ENCODE measurements at regions not wholly inside any gene's neighbourhood (a gene's known extent, or its start where the extent isn't known, plus 50 kb on each side); places are given as distances from the start of the nearest gene placed in this dataset.

DNA sequence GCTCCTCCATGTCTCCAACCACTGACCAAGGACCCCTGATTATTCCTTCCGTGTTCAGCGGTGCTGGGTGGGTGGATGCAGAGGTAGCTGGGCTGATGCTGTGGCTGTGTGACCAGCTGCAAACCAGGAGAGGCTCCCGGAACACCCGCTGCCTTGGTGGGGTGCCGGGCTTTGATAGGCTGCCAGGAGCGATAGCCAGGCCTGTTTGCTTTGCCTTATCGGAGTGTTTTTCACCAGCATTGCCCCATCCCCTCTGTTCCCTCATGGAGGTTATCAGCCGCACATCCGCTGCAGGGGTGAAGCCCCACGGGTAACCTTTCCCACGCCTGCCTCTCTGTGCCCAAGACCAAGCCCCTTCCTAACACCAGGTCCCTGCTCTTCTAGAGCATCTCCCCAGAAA is 354.3 kb downstream of the C16orf95 start:
- no peak for DNase-seq (ENCODE audit: low read depth)
- H3K36me3 ChIP-seq (ENCODE audit: control insufficient read depth, insufficient read depth, low read length): no peaks in the 10 kb centered on the region
- TF ChIP-seq, protein P1, sequence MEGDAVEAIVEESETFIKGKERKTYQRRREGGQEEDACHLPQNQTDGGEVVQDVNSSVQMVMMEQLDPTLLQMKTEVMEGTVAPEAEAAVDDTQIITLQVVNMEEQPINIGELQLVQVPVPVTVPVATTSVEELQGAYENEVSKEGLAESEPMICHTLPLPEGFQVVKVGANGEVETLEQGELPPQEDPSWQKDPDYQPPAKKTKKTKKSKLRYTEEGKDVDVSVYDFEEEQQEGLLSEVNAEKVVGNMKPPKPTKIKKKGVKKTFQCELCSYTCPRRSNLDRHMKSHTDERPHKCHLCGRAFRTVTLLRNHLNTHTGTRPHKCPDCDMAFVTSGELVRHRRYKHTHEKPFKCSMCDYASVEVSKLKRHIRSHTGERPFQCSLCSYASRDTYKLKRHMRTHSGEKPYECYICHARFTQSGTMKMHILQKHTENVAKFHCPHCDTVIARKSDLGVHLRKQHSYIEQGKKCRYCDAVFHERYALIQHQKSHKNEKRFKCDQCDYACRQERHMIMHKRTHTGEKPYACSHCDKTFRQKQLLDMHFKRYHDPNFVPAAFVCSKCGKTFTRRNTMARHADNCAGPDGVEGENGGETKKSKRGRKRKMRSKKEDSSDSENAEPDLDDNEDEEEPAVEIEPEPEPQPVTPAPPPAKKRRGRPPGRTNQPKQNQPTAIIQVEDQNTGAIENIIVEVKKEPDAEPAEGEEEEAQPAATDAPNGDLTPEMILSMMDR (IDR thresholded peaks at IDR 0.05; ENCODE audit: insufficient read depth, low read length, severe bottlenecking): no peak
- no peaks in the 10 kb centered on the region for H3K27me3 ChIP-seq (ENCODE audit: control insufficient read depth, insufficient read depth, low read length)
- FAIRE-seq: no peak
- no peak overlapping the region for H3K4me3 ChIP-seq (ENCODE audit: low read depth, low read length)

DNA sequence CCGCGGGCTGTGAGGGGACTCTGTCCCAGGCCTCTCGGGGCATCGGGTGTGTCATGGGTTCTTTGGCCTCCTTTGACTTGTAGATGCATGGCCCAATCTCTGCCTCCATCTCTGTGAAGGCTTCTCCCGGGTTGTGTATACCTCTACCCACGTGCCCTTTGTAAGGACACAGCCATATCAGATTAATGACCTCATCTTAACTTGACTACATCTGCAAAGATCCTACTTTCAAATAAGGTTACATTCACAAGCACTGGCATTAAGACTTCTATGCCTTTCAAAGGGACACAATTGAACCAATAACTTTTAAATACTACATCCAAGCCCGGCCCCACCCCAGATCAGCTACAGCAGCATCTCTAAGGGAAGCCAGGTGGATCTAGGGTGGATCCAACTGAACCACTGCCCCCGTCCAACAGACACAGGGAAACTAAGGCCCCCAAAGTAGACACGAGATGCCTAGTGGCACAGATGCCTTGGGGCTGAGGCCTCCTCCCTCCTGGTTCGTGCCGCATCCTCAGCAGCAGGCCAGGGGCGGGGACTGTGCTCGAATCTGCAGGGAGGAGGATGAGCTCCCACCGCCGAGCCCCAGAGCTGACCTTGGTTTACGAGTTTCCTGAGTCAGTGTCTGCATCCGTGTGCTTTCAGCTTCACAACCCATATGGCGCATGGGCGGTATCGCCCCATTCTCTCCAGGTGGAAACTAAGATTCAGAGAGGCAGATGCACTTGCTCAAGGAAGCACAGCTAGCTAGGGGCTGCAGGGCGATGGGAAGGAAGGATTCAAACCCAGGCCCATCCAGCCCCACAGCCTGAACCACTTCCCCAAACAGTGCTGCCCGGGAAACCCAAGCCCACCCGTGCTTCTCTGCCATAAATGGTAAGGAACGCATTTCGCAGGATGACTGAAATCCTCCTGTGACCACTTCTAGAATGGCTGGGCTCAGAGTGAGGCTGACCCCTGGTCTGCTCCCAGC is 353.3 kb downstream of the C16orf95 start:
- H3K36me3 ChIP-seq (ENCODE audit: control insufficient read depth, insufficient read depth, low read length): no peaks in the 10 kb centered on the region
- FAIRE-seq (no peak), DNase-seq (ENCODE audit: low read depth) (no peak)
- no peak overlapping the region for H3K4me3 ChIP-seq (ENCODE audit: low read depth, low read length)
- TF ChIP-seq, protein P1 (IDR thresholded peaks at IDR 0.05; ENCODE audit: insufficient read depth, low read length, severe bottlenecking): no peak
- no peaks in the 10 kb centered on the region for H3K27me3 ChIP-seq (ENCODE audit: control insufficient read depth, insufficient read depth, low read length)

DNA sequence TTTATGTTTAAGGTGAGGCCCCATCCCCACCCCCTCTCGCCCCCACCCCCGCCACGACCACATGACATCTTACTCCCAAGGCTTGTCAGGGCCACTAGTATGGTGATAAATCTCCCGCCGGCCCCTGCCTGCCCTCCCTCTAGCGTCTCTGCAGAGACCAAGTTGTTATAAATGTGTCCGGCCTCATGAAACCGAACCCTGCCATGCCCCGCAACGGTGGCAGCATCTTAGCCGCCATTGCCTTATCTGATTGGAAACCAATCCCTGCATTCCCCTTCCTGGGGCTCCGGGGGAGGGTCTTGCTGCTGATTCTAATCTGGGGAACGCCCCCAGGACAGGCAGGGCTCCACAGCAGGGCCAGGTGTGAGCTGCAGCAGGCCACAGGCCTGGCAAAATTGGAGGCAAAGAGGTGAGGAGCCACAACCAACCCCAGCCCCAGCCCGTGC is 352.4 kb downstream of the C16orf95 start:
- no peak overlapping the region for H3K4me3 ChIP-seq (ENCODE audit: low read depth, low read length)
- H3K36me3 ChIP-seq (ENCODE audit: control insufficient read depth, insufficient read depth, low read length): no peaks in the 10 kb centered on the region
- DNase-seq (ENCODE audit: low read depth) (no peak), FAIRE-seq (no peak)
- TF ChIP-seq, protein P1 (IDR thresholded peaks at IDR 0.05; ENCODE audit: insufficient read depth, low read length, severe bottlenecking): no peak
- no peaks in the 10 kb centered on the region for H3K27me3 ChIP-seq (ENCODE audit: control insufficient read depth, insufficient read depth, low read length)

DNA sequence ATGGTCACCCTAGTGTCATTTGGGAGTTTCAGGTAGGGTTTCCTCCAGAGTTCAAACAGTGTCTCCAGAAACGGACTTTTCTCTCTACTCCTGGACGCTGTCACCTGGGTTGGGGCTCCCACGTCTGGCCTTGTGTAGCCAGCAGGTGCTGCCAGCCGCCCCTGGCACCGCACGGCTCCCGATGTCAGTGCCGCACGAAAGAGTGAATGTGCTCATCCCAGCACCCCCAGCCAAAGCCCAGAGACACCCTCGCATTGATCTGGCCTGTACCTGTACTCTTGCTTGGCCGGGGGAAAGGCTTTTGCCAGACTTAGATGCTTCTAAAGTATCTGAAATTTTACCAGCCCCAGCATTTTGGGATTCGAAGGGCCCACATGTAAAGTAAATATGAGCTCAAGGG is 351.9 kb downstream of the C16orf95 start:
- H3K27me3 ChIP-seq (ENCODE audit: control insufficient read depth, insufficient read depth, low read length): no peaks in the 10 kb centered on the region
- TF ChIP-seq, protein P1 (IDR thresholded peaks at IDR 0.05; ENCODE audit: insufficient read depth, low read length, severe bottlenecking): no peak
- no peaks in the 10 kb centered on the region for H3K36me3 ChIP-seq (ENCODE audit: control insufficient read depth, insufficient read depth, low read length)
- no peak for DNase-seq (ENCODE audit: low read depth)
- no peak overlapping the region for H3K4me3 ChIP-seq (ENCODE audit: low read depth, low read length)
- no peak for FAIRE-seq

DNA sequence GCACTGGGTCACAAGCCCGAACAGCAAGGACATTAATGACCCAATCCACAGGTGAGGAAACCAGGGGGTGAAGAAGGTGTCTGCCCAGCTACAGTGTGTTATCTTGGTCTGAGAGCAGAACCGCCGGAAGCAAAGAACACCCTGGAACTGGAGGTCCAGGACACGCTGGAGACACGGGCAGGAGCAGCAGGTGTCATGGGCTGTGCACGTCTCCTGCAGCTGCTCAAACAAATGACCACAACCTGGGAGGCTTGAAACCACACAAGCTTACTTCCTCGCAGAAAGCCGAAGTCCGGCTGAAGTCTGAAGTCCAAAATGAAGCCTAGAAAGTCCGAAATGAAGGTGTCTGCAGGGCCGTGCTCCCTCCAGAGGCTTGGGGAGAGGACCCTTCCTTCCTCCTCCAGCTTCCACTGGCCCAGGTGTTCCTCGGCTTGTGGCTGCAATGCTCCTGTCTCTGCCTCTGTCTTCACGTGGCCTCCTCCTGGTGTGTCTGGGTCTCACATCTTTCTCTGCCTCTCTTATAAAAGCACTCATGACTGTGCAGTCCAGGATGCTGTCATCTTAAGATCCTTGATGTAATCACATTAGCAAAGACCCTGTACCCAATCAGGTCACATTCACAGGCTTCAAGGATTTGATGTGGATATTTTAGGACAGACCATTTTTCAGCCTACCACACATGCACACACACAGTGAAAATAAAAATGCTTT is 351.2 kb downstream of the C16orf95 start:
- TF ChIP-seq, protein P1 (IDR thresholded peaks at IDR 0.05; ENCODE audit: insufficient read depth, low read length, severe bottlenecking): no peak
- DNase-seq (ENCODE audit: low read depth) (no peak), FAIRE-seq (no peak)
- no peaks in the 10 kb centered on the region for H3K27me3 ChIP-seq (ENCODE audit: control insufficient read depth, insufficient read depth, low read length)
- no peak overlapping the region for H3K4me3 ChIP-seq (ENCODE audit: low read depth, low read length)
- H3K36me3 ChIP-seq (ENCODE audit: control insufficient read depth, insufficient read depth, low read length): no peaks in the 10 kb centered on the region

Data from bronchial epithelial cell (primary cell).